ENCODE measurements at regions not wholly inside any gene's neighbourhood (a gene's known extent, or its start where the extent isn't known, plus 50 kb on each side); places are given as distances from the start of the nearest gene placed in this dataset.

DNA sequence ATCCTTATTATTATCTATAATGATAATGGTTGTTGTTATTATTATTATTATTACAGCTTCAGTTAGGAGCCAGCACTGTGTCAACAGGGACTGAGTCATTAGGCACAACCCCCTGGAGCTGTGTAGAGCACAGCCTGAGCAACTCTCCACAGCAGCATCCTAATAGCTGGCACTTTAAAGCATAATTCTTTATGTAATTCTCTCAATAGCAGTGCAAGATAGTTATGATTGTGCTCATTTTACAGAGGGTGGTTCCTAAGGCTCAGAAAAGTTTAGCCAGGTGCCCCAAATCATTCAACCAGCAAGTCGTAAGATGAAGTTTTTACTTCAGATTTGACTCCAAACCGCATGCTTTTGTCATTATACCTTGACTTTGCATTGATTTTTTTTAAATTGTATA, 390.3 kb downstream of the ANXA1 start:
- FAIRE-seq (no peak), DNase-seq (ENCODE audit: insufficient read length, low spot score) (no peak)

DNA sequence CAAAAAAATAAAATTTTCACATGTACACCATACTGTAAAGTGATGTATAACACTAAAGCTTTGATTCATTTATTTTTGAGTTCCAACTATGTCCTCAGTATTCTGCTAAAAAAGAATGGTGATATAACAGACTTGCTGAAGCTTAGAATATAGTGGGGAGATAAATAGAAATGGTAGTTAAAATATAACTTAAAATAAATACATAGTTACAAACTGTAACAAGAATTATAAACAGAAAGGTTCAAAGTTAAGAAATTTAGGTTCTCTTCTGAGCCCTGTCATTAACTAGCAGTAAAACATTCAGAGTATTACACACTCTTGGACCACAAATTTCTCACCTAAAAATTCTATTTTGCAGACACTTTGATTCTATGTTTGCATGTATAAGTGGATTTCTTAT, 392.1 kb downstream of the ANXA1 start:
- FAIRE-seq (no peak), DNase-seq (ENCODE audit: insufficient read length, low spot score) (no peak)

DNA sequence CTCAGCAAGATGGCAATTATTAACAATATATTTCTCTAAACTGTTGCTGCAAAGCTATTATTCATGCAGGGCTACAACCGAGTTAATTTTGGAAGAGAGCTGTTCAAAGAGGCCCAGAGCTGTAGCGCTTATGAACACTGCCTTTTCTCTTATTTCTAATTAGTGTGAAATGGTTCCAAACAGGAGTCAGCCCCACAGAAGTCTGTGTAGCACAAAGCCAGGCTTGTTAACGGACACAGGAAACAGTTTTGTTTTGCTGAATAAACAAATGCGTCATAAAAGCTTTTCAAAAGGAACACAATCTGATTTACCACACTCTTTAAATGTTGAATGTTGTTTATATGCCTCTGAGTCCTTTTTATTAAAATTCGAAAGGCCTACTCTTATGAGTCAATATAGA, 396.5 kb downstream of the ANXA1 start:
- DNase-seq (ENCODE audit: insufficient read length, low spot score) (no peak), FAIRE-seq (no peak)

DNA sequence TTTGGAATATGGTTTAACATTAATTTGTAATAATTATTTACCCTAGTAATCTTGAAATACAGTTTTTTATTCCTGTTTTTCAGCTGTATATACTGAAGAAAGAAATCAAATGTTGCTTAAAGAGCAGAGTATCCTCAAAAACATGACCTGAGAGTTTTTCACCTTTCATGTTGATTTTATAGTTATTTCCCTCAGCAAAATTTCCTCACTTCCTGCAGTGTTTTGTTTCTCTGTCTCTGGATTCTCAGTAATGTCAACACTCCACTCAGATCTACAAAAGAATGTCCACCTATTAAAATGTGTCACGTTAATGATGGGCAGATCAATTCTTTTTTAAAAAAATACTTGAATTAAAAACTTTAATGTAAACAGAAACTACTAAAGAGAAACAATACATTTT, 398.3 kb downstream of the ANXA1 start:
- DNase-seq (ENCODE audit: insufficient read length, low spot score) (no peak), FAIRE-seq (no peak)

DNA sequence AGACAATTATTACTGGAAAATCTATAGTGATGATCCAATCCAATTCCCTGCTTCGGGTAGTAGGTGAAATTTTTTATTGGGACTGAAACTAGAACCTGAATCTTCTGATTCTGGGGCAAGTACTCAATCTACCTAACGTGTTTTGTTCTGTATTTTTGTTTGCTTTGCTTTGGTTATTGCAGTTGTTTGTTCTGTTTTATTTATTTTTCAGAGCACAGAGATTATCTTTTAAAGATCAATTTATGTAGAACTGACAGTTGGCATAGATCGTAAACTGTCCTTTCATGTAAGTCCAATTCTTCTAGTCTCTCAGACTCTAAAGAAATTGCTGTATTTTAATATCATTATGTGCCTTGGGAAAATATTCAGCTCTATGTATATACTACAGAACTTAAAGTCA, 401.6 kb downstream of the ANXA1 start:
- FAIRE-seq = no peak
- DNase-seq (ENCODE audit: insufficient read length, low spot score) = no peak

DNA sequence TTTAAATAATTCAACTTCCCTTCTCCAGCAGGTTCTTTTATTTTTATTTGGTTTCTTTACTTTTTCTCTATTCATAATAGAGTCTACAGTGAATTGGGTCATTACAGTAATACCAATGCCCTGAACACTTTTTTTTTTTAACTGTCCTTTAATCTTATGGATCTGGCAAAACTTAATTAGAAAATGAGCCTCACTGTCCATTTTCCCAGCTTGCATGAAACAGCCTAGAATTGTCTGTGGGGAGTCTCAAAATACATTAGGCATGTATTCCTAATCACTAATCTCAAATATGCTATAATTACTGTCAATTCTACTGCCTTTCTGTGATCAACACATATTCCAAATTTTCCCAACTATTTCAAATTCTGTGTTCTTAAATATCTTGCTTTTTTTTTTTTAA, 406.8 kb downstream of the ANXA1 start:
- DNase-seq (ENCODE audit: insufficient read length, low spot score) (no peak), FAIRE-seq (no peak)

DNA sequence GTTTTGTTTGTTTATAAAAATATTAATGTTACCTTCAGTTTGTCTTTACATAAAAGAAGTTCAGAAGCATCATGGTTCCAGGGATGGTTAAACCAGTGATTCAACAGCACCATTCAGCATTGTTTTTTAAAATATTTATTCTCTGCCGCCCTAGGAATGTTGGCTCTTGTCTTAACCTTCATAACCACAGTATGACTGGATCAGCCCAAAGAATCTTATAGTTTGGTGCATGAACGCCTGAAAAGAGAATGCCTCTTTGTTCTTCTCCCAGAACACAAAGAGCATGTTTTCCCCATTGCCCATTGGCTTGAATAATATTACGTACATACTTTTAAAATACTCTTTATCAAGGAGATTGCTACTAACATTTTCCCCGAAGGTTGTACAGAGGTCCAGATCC, 413.4 kb downstream of the ANXA1 start:
- DNase-seq (ENCODE audit: insufficient read length, low spot score) = no peak
- no peak for FAIRE-seq

DNA sequence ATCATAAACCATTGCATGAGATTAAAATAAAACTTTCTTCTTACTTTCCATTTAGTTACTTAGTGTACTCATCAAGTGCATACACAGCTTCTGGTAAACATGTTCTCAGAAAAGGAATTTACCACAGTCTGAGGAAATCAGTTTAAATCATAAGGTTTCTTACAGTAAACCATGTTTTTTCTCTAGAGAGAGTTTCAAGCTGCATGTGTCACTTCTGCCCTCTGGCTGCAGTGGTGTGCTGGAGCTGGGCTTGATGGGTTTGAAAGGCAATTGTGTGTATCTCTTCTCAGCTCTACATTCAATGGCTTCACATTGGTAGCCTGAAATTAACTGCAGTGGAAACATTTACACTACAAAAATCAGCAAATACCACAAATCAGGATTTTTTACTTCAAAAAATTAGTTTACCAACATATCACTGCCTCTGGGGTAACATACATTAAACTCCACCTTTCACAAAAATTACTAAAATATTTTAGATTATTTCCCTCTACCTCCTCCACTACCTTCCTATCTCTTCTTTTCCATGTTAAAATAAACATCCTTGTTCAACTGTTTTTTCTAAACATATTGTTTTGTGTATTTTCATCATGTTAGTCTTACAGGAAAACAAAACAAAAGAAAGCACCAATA, 414.3 kb downstream of the ANXA1 start:
- FAIRE-seq = no peak

DNA sequence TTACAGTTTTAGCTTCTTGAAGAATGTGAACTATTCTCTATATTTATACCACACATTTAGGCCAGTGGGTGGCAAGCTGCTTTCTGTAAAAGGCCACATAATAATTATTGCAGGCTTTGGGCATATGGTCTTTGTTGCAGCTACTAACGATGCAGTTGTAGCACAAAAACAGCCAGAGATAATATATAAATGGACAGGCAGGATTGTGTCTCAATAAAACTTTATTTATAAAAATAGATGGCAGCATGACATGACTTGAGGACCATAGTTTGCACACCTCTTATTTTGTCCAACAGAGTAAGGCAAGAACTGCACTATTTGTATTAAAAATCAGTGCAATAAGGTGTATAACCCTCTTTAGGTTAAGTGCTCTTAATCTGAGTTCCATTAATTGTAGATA, 415.0 kb downstream of the ANXA1 start:
- no peak for FAIRE-seq
- DNase-seq (ENCODE audit: insufficient read length, low spot score) = no peak

More for the DNA sequence above, 414.3 kb downstream of the ANXA1 start:
- no peak for DNase-seq (ENCODE audit: insufficient read length, low spot score)

DNA sequence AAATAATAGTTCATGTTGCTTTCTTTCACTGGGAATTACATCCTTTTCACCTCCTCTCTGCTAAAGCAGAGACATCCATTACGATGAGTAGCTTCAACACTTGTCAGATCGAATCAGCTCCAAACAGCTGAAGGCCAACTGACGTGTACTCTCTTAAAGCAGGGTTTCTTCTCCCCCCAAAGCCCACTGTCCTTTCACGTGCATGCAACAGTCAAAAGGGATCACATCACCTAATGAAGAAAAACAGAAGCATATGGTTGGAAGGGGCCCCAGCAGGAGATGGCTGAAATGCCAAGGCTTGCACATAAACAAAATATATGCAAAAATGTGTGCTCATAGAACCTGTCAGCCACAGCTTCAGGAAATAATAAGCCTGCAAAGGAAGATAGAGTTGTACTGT, 421.6 kb downstream of the ANXA1 start:
- DNase-seq (ENCODE audit: insufficient read length, low spot score) = no peak
- no peak for FAIRE-seq

DNA sequence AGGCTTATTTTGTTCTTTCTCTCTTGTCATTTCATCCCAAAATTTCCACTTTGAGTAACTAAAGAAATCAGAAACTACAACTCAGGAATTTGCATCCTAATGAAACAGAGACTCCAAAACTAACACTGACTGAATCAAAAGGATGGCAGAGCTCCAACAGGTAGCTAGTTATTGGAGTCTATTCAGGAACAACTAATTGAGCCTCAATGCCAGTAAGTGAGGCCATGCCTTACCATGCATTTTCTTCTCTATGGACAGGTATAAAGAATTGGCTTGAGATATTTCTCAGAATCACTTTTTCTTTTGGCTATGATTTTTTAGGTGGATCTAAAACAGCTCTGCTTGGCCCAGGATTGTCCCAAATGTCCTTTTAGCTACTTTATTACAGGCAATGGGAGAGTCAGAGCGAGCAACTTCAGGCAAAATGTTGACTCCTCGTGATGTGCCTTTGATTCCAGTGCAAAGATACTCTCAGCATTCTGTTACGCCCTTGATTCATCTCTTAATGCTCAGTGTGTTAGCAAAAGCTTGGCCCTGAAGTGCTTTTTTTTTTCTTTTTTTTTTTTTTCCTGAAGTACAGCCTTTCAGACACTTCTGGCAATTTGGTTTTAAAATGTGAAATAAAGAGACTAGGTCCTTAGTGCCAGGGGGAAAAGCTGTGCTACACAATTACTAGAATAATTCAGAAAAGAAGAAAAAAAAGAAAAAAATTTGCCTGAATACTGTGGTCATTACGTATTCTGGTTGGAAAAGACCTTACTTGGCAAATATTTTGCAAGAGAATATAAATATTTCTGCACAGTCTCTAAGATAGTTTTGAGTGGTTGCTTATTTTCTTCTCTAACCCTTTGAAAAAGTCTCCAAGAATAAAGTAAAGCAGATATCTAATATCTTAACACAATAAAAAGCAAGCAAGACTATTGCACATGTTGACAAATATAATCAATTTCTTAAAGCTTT, 423.7 kb downstream of the ANXA1 start:
- no peak for FAIRE-seq

DNA sequence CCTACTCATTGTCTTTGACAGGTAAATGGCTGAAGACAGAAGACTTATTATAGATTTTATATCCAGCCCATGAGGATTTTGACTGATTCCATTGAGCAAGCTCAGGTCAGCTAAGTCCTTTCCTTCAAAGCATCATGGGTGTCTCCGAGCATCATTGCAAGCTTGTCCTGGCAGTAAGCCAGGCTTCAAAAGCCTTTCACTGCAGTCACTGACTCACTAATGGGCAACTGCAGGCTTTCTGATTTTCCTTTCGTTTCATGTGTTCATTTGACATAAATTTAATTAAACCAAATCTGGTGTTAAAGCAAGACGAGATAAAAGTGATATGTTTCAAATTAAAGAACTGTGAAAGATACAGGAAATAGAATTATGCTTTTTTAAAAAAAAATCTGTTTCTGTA, 426.2 kb downstream of the ANXA1 start:
- FAIRE-seq (no peak), DNase-seq (ENCODE audit: insufficient read length, low spot score) (no peak)

More for the DNA sequence above, 423.7 kb downstream of the ANXA1 start:
- DNase-seq (ENCODE audit: insufficient read length, low spot score) = no peak

DNA sequence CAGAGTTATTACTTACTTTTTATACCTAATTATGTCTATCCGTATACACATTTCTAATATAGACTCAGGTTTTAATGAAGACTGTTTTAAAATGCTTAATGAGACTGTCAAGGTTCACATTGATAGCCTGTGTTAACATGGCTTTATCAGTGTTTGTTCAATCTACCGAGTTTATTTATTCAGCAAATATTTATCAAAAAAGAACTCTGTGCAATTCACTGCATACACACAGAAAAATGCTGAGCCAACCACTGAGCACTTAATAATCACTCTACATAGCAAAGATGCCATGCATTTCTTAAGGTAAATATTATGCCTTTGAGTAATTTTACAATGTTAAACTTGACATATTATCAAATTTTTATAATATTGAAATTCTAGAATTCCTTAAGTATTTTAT, 428.2 kb downstream of the ANXA1 start:
- DNase-seq (ENCODE audit: insufficient read length, low spot score) (no peak), FAIRE-seq (no peak)

DNA sequence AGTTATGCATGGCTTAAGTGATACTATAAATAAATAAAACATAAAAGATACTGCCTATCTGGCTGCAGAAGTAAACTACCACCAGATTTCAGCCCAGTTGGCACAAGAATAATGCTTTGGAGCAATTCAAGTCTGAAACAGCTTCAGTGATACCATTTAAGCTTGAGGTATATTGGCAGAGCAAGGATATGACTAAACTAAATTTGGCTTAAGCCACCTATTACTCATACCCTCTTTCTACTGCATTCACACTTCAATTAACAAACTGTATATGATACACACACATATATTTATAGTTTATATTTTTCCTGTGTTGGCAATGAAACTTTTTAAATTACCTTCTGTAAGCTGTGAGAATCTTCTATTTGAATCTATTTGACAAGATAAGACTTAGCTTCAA, 431.9 kb downstream of the ANXA1 start:
- no peak for FAIRE-seq

DNA sequence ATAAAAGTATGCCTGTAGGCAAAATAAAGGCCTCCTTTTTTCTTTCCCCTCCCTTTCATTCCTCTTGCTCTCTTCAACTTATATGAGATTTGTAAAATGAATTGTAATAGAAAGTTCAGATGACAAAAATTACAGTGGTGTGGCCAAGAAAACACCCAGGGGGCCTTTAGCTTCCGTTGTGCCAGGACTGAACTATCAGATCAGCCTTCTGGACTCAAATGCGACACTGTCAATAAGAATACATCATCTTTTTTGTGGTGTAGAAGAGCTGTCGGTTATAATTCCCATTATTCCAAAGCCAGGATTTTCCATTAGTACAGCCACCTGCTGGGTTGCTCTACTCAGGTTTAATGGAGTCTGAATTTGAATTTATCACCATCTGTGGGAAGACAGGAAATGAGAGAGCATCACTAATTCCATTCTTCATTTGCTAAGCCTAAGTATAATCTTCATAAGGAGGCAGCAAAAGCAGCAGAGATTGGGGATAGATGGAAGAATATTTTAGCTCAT, 443.4 kb downstream of the ANXA1 start:
- no peak for FAIRE-seq
- no peak for DNase-seq (ENCODE audit: insufficient read length, low spot score)

More for the DNA sequence above, 431.9 kb downstream of the ANXA1 start:
- DNase-seq (ENCODE audit: insufficient read length, low spot score) = no peak

DNA sequence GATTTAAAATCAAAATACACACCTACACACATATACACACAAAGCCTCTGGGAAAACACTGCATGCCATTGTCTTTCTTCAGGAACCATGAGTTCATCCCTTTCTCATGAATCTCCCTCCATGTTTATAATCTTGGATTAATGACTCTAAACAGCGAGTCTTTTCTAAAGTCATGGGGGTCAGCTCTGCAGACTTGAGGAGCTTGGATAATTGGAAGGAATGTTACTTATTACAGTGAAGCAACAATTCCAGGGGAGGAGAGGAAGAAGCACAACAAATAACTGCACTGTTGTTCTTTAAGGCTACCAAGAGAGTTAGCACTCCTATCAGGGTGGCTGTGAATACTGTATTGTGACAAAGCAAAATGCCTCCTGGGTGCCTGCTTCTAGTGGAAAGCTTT, 444.7 kb downstream of the ANXA1 start:
- DNase-seq (ENCODE audit: insufficient read length, low spot score) (no peak), FAIRE-seq (no peak)

DNA sequence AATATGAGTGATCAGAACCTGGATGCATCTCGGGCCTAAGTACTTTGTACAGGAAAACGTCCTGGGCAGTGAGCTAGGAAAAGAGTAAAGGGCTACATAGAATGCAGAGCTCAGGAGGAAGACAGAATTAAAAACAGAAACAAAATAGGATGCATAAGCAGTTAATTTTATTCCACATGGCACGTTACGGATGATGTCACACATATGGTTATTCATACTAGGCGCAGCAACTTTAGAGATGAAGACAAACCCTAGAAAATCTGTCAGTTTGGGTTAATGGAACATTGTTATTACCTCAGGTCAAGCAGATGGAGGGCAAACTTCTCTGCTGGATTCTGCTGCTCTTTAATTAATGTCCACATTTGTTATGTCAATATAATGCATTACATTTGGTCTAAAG, 445.4 kb downstream of the ANXA1 start:
- DNase-seq (ENCODE audit: insufficient read length, low spot score) (no peak), FAIRE-seq (no peak)

DNA sequence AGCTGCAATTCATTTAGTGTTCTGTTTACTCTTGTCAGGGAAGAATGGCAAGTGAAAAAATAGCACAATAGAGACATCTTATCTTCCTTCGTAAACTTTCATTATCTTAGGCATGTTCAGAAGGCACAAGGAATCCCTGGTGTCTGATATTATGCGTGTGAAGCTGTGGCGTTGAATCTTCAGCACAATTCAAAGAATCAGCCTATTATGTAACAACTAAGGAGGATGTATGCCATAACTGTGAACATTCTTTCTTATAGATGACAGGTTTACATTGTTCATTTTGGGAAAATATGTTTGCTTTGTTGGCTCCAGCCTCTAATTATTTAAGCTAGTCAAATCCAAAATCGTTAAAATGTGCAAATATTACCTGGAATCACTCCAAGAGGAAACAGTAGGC, 446.1 kb downstream of the ANXA1 start:
- DNase-seq (ENCODE audit: insufficient read length, low spot score) = no peak
- no peak for FAIRE-seq

DNA sequence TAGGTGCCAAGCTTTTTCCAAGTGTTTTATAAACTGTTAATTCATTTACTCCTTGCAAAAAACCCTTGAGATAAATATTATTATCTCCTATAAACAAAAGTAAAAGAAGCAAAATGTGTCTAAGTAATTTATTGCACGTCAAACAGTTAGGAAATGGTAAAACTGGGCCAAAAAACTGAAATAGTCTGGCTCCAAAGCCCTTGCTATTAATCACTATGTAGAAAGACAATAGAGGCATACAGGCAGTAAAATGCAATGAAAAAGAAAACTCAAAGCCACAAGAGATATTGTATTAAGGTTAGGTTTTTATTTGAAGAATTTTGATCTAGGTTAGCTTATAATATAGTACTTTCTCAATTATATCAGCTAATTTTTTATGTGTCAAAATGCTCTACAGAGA, 457.7 kb downstream of the ANXA1 start:
- FAIRE-seq (no peak), DNase-seq (ENCODE audit: insufficient read length, low spot score) (no peak)

DNA sequence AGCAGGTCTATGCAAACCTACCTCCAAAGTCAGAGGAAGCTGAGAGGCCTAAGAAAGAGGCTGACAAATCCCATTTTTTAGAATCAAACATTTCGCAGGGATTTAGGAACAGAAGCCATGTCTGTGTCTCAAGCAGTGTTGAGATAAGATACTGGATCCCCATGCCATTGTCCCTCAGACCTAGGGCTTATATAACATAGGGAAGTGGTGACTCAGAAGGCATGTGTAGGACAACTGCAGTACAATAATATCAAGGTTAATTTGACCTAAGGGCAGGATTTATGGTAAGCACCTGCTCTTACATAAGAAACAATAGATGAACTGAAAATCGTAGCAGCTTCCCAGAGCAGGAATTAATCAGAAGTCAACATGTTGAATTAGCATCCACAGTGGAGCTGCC, 459.4 kb downstream of the ANXA1 start:
- DNase-seq (ENCODE audit: insufficient read length, low spot score) (no peak), FAIRE-seq (no peak)

DNA sequence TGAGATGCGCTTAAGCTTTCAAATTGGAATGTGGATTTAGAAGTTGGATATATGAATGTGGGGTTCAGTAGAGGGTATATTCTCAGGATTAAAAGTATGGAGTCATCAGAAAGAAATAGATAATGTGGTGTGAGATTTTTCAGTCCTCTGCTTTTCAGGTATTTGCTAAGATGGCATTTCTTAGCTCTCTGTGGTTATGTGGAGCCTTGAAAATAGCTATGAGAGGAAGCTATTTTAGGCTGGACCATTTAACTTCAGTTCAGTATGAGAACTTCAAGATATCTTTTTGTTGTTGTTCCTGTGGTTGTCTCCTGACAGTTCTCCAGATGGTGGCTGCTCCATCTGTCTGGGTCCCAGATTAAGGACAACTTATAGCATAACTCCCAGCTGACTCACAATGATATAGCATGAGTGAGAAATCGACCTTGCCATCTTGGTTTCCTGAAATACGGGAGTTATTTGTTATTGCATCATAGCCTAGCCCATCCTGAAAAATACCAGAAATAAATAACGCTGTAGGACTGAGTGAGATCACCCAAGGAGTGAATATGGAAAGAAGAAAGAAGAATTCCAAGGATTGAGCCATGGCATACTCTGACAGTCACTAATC, 461.5 kb downstream of the ANXA1 start:
- DNase-seq (ENCODE audit: insufficient read length, low spot score) (no peak), FAIRE-seq (no peak)

DNA sequence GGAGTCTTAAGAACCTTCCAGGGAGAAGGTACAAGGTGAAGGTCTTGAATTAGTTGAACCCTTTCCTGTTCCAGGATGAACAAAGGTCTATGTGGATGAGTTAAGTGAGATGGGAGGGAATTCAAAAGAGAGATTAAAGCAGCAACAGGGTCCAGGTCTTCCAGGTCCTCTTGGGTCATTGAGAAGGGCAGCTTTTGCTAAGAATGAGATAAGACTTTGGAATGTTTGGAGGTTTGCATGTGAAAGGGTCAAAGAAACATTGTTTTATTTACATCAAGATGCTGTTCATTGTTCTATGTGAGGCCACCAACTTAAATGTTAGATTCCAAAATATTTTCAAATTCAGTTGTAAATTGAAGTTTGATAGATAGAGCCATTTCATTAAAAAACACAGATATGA, 463.9 kb downstream of the ANXA1 start:
- FAIRE-seq (no peak), DNase-seq (ENCODE audit: insufficient read length, low spot score) (no peak)

All from GM19239 (cell line).